T-helper 1 cell treated with Interleukin-12 subunit alpha and Interleukin-12 subunit beta and Interleukin-4 antibody, amounts not matched to agents 30 ng/mL and 1 ng/mL, for 36 hours (primary cell): ENCODE measurements at regions not wholly inside any gene's neighbourhood (a gene's known extent, or its start where the extent isn't known, plus 50 kb on each side); places are given as distances from the start of the nearest gene placed in this dataset.
"Not testable (repeated sequence)": the region's sequence is repeated elsewhere in the genome, so short reads cannot be mapped to it uniquely, and the experiment has no call there.

Source experiments
- intact Hi-C: fragments of 100-400 bp; cut with micrococcal nuclease; formaldehyde crosslinking; loops from one replicate; pipeline ENCODE4 v1.15.1; 2024

GRCh38 chr4:75287738-75288517 is 226.3 kb downstream of the RCHY1 start:
- intact Hi-C loops: loop anchor here (10.0 kb wide), 1 partner anchor 413 kb away; no protein-coding TSS in a partner anchor

GRCh38 chr4:75285837-75286236 is 228.4 kb downstream of the RCHY1 start:
- intact Hi-C loops: loop anchor here (10.0 kb wide), 1 partner anchor 411 kb away; no protein-coding TSS in a partner anchor

- intact Hi-C loops: loop anchor here (10.0 kb wide), 1 partner anchor 410 kb away; no protein-coding TSS in a partner anchor
These were observed 229.4 kb downstream of the RCHY1 start for GRCh38 chr4:75284831-75285230.

GRCh38 chr4:75280461-75280860 is 233.7 kb downstream of the RCHY1 start:
- intact Hi-C loops: loop anchor here (10.0 kb wide), 1 partner anchor 406 kb away; no protein-coding TSS in a partner anchor

GRCh38 chr4:75259306-75259705 is 254.9 kb downstream of the RCHY1 start:
- intact Hi-C loops: no loop called here

- intact Hi-C loops: no loop called here
These were observed 258.9 kb downstream of the RCHY1 start for GRCh38 chr4:75255261-75255660.

- intact Hi-C loops: no loop called here
These were observed 259.5 kb downstream of the RCHY1 start for GRCh38 chr4:75254745-75255144.

GRCh38 chr4:75253094-75253493 is 261.1 kb downstream of the RCHY1 start:
- intact Hi-C loops: not testable (repeated sequence)

GRCh38 chr4:75251547-75251946 is 262.7 kb downstream of the RCHY1 start:
- intact Hi-C loops: no loop called here

- intact Hi-C loops: no loop called here
These were observed 264.5 kb downstream of the RCHY1 start for GRCh38 chr4:75249739-75250138.

- intact Hi-C loops: no loop called here
These were observed 265.3 kb downstream of the RCHY1 start for GRCh38 chr4:75248770-75249407.

GRCh38 chr4:75244325-75244724 is 269.9 kb downstream of the RCHY1 start:
- intact Hi-C loops: no loop called here

- intact Hi-C loops: no loop called here
These were observed 270.6 kb downstream of the RCHY1 start for GRCh38 chr4:75243570-75243969.

- intact Hi-C loops: no loop called here
These were observed 278.7 kb downstream of the RCHY1 start for GRCh38 chr4:75235359-75235951.

GRCh38 chr4:75232546-75232945 is 281.7 kb downstream of the RCHY1 start:
- intact Hi-C loops: no loop called here

- intact Hi-C loops: no loop called here
These were observed 284.2 kb downstream of the RCHY1 start for GRCh38 chr4:75229806-75230570.

- intact Hi-C loops: no loop called here
These were observed 280.6 kb downstream of the PARM1 start for GRCh38 chr4:75213480-75213879.

- intact Hi-C loops: no loop called here
These were observed 278.5 kb downstream of the PARM1 start for GRCh38 chr4:75211422-75211821.

GRCh38 chr4:75207902-75208301 is 275.0 kb downstream of the PARM1 start:
- intact Hi-C loops: no loop called here

GRCh38 chr4:75195111-75195510 is 262.2 kb downstream of the PARM1 start:
- intact Hi-C loops: no loop called here

GRCh38 chr4:75194180-75194579 is 261.3 kb downstream of the PARM1 start:
- intact Hi-C loops: no loop called here
